ENCODE measurements at regions not wholly inside any gene's neighbourhood (a gene's known extent, or its start where the extent isn't known, plus 50 kb on each side); places are given as distances from the start of the nearest gene placed in this dataset.
"Not testable (repeated sequence)": the region's sequence is repeated elsewhere in the genome, so short reads cannot be mapped to it uniquely, and the experiment has no call there.

GRCh38 chr13:99734013-99734693, 232.9 kb downstream of the TM9SF2 start:
- TF ChIP-seq, protein P1, sequence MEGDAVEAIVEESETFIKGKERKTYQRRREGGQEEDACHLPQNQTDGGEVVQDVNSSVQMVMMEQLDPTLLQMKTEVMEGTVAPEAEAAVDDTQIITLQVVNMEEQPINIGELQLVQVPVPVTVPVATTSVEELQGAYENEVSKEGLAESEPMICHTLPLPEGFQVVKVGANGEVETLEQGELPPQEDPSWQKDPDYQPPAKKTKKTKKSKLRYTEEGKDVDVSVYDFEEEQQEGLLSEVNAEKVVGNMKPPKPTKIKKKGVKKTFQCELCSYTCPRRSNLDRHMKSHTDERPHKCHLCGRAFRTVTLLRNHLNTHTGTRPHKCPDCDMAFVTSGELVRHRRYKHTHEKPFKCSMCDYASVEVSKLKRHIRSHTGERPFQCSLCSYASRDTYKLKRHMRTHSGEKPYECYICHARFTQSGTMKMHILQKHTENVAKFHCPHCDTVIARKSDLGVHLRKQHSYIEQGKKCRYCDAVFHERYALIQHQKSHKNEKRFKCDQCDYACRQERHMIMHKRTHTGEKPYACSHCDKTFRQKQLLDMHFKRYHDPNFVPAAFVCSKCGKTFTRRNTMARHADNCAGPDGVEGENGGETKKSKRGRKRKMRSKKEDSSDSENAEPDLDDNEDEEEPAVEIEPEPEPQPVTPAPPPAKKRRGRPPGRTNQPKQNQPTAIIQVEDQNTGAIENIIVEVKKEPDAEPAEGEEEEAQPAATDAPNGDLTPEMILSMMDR (conservative IDR thresholded peaks at IDR 0.05; ENCODE audit: low read depth, low read length) = no peak
- no peak overlapping the region for H3K4me3 ChIP-seq (ENCODE audit: low read length)
- DNase-seq (ENCODE audit: low read depth) = no peak

- TF ChIP-seq, protein P1 (conservative IDR thresholded peaks at IDR 0.05; ENCODE audit: low read depth, low read length) = no peak
- H3K4me3 ChIP-seq (ENCODE audit: low read length) = no peak overlapping the region
- DNase-seq (ENCODE audit: low read depth) = no peak
These were observed 232.1 kb downstream of the TM9SF2 start for GRCh38 chr13:99733346-99733745.

DNA sequence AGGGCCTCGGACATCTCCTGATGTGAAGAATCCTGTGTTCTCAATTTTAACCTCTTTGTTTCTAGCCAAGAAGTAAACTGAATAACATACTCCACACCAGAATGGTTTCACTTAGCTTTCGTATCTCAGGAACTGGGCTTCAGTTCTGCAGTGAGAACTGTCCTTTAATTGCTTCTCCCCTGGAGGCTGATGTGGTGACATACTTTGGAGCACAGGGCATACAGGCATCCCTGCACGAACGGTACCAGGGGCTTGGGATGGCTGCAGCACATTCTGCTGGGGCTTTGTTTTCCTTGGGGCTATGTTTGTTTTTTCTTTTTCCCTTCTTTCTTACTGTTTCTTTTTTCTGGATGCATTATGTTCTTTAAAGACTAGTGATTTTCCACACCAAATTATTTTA, 230.5 kb downstream of the TM9SF2 start:
- no peak overlapping the region for H3K4me3 ChIP-seq (ENCODE audit: low read length)

DNA sequence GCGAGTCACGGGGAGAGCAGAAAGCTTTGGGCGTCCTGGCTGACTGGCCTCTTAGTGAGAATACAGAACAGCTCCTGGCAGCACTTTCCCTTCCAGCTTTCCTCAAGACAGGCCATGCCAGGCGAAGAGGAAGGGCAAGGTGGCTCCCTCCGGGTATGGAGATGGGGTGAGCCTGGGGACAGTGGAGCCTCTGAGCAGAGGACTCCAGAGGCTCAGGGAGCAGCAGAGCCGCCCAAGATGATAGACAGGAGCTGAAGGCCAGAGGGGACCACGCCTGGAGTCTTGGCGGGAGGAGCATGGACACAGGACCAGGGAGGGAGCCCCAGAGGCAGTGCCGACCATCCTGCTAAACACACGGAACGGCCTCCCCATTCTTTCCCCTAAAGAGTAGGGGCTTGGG, 229.1 kb downstream of the TM9SF2 start:
- no peak overlapping the region for H3K4me3 ChIP-seq (ENCODE audit: low read length)
- no peak for DNase-seq (ENCODE audit: low read depth)
- TF ChIP-seq, protein P1 (conservative IDR thresholded peaks at IDR 0.05; ENCODE audit: low read depth, low read length) = no peak

More for the DNA sequence above, 230.5 kb downstream of the TM9SF2 start:
- DNase-seq (ENCODE audit: low read depth) = no peak
- TF ChIP-seq, protein P1 (conservative IDR thresholded peaks at IDR 0.05; ENCODE audit: low read depth, low read length) = no peak

- no peak for DNase-seq (ENCODE audit: low read depth)
- TF ChIP-seq, protein P1 (conservative IDR thresholded peaks at IDR 0.05; ENCODE audit: low read depth, low read length) = no peak
- H3K4me3 ChIP-seq (ENCODE audit: low read length) = no peak overlapping the region
These were observed 228.5 kb downstream of the TM9SF2 start for GRCh38 chr13:99729745-99730144.

GRCh38 chr13:99727651-99728050, 226.4 kb downstream of the TM9SF2 start:
- not testable (repeated sequence) for DNase-seq (ENCODE audit: low read depth); H3K4me3 ChIP-seq (ENCODE audit: low read length)

GRCh38 chr13:99726282-99726894, 225.1 kb downstream of the TM9SF2 start:
- DNase-seq (ENCODE audit: low read depth) = no peak
- H3K4me3 ChIP-seq (ENCODE audit: low read length) = no peak overlapping the region
- TF ChIP-seq, protein P1 (conservative IDR thresholded peaks at IDR 0.05; ENCODE audit: low read depth, low read length) = no peak
